MM.1S (cell line): ENCODE measurements at regions not wholly inside any gene's neighbourhood (a gene's known extent, or its start where the extent isn't known, plus 50 kb on each side); places are given as distances from the start of the nearest gene placed in this dataset.

Source experiments
- CTCF ChIP-seq: fragments of 300-600 bp; sonication (generic); IDR thresholded peaks from 2 replicates; pipeline ENCODE4 v1.5.1; 2016; ENCODE audit warnings: antibody characterized with exemption, low read length, mixed read lengths
- EZH2phosphoT487 ChIP-seq: fragments of 300-600 bp; sonication (generic); IDR thresholded peaks from 2 replicates; pipeline ENCODE4 v1.6.1; 2018; ENCODE audit warnings: antibody characterized with exemption, low read length

- no peak for TF ChIP-seq CTCF
- TF ChIP-seq EZH2phosphoT487, result no peak
Observed at GRCh38 chr21:28106370-28106890, 886.2 kb downstream of the LTN1 start.
